Upper lobe of right lung (tissue), 1 donor: ENCODE measurements at regions not wholly inside any gene's neighbourhood (a gene's known extent, or its start where the extent isn't known, plus 50 kb on each side); places are given as distances from the start of the nearest gene placed in this dataset.

Experiments
- ATAC-seq: fragments of 200-7000 bp; cut with Tn5 transposase; one replicate; pipeline ENCODE4 v1.9.1; 2020; ENCODE audit warnings: mild to moderate bottlenecking, moderate library complexity
- DNase-seq: peaks from one replicate; pipeline ENCODE4 v3.0.0-alpha.2; 2020
- H3K27ac ChIP-seq: fragments of 200-600 bp; one replicate; pipeline ENCODE4 v1.8.0; 2022
- H3K27me3 ChIP-seq: fragments of 200-600 bp; one replicate; pipeline ENCODE4 v1.8.0; 2022; ENCODE audit warnings: mild to moderate bottlenecking
- H3K36me3 ChIP-seq: fragments of 200-600 bp; one replicate; pipeline ENCODE4 v1.8.0; 2022
- H3K4me1 ChIP-seq: fragments of 200-600 bp; one replicate; pipeline ENCODE4 v1.8.0; 2022
- H3K4me3 ChIP-seq: fragments of 200-600 bp; one replicate; pipeline ENCODE4 v1.8.0; 2022; ENCODE audit warnings: mild to moderate bottlenecking
- H3K9me3 ChIP-seq: fragments of 200-600 bp; one replicate; pipeline ENCODE4 v1.8.0; 2022
- CTCF ChIP-seq: fragments of 200-600 bp; IDR thresholded peaks from one replicate; pipeline ENCODE4 v1.8.0; 2022; ENCODE audit warnings: antibody characterized with exemption
- intact Hi-C: fragments of 100-400 bp; cut with DNase I; formaldehyde crosslinking; loops from one replicate; pipeline ENCODE4 v1.11.0; 2022
- donor health status: DM: no; HTN: yes; CAD: no; lungs with severe emphysema.

GRCh38 chr1:65063025-65063424, 85.0 kb upstream of the AK4 start:
- Histone ChIP-seq H3K4me3 (no peak overlapping the region), H3K9me3 (no peaks in the 10 kb centered on the region), H3K27me3 (no peaks in the 10 kb centered on the region), H3K4me1 (peaks cover 34% of the 10 kb centered on the region), H3K36me3 (peaks cover 7% of the 10 kb centered on the region), H3K27ac (no peak overlapping the region)
- no peak for ATAC-seq
- no peak for DNase-seq
- intact Hi-C loops: loop anchor here (10.0 kb wide), 1 partner anchor 98 kb away; the partner anchor contains the start of gene JAK1
- no peak for TF ChIP-seq CTCF

GRCh38 chr1:65064981-65065380, 83.0 kb upstream of the AK4 start:
- Histone ChIP-seq H3K4me3 (peak overlapping the region; percentile 89), H3K27me3 (no peaks in the 10 kb centered on the region), H3K4me1 (peaks cover 44% of the 10 kb centered on the region), H3K36me3 (no peaks in the 10 kb centered on the region), H3K9me3 (no peaks in the 10 kb centered on the region), H3K27ac (peak overlapping the region; percentile 100)
- ATAC-seq: no peak
- intact Hi-C loops: loop anchor here (10.0 kb wide), 1 partner anchor 100 kb away; the partner anchor contains the start of gene JAK1
- no peak for DNase-seq
- no peak for TF ChIP-seq CTCF

- Histone ChIP-seq H3K4me3 (peak overlapping the region; percentile 89), H3K4me1 (peaks cover 37% of the 10 kb centered on the region), H3K27me3 (no peaks in the 10 kb centered on the region), H3K27ac (peak overlapping the region; percentile 100), H3K9me3 (no peaks in the 10 kb centered on the region), H3K36me3 (no peaks in the 10 kb centered on the region)
- TF ChIP-seq CTCF: no peak
- intact Hi-C loops: loop anchor here (10.0 kb wide), 1 partner anchor 101 kb away; the partner anchor contains the start of gene JAK1
- DNase-seq (peak; percentile 71), ATAC-seq (peak; percentile 4)
These were observed 82.2 kb upstream of the AK4 start for GRCh38 chr1:65065524-65066418.

DNA sequence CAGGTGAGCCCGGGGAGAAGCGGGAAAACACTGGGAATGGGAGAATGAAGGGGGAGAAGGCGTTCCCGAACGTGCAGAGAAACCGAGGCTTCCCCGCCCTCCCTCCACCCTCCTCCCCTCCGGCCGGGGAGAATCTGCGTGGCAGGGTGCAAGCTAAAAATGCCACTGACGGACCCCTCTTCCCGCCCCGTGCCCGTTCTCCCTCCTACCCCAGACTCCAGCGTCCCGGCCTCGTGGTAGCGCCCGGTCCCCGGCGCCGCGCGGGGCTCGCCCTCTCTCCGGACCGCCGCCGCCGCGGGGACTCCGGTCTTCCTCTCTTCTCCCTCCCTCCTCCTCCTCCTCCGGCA, 81.6 kb upstream of the AK4 start:
- Histone ChIP-seq H3K4me1 (peaks cover 32% of the 10 kb centered on the region), H3K27me3 (no peaks in the 10 kb centered on the region), H3K9me3 (no peaks in the 10 kb centered on the region), H3K27ac (peak overlapping the region; percentile 100), H3K36me3 (no peaks in the 10 kb centered on the region), H3K4me3 (peak overlapping the region; percentile 89)
- no peak for ATAC-seq
- intact Hi-C loops: loop anchor here (10.0 kb wide), 1 partner anchor 102 kb away; the partner anchor contains the start of gene JAK1
- no peak for DNase-seq
- TF ChIP-seq CTCF: no peak

DNA sequence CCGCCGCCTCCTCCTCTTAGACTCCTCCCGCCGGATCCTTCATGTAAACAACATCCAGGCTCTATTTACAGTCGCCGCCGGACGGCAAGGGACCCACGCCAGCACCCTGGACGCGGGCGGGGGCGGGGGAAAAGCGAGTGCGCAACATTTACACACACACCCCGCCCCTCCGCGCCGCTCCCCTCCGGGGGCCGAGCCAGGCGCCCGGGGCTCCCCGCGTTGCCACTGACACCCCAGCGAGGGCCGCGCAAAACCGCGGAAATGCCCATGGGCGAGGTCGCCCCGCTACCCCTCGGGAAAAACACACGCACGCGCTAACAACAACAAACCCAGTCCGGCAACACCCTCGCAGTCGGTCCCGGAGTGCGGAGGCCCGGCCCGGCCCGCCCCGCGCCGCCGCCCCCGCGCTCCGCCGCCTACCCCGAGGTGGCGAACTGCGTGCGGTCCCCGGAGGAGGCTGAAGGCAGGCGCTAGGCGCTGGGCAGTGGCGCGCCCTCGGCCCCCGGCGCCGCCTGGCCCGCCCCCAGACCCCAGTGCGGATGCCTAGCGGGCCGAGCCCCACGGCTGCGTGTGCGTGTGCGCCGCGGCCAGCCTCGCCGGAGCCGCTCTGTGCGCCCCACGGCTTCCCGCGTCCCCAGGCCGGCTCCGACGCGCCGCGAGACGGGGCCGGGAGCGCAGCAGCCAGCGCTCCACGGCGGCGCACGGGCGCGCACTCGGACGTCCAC, 81.1 kb upstream of the AK4 start:
- DNase-seq (peak; percentile 97), ATAC-seq (peak; percentile 92)
- Histone ChIP-seq H3K4me1 (peaks cover 32% of the 10 kb centered on the region), H3K27me3 (no peaks in the 10 kb centered on the region), H3K36me3 (no peaks in the 10 kb centered on the region), H3K4me3 (peak overlapping the region; percentile 89), H3K27ac (peak overlapping the region; percentile 100), H3K9me3 (no peaks in the 10 kb centered on the region)
- no peak for TF ChIP-seq CTCF
- intact Hi-C loops: loop anchor here (10.0 kb wide), 1 partner anchor 102 kb away; the partner anchor contains the start of gene JAK1
